GM12891 (cell line): ENCODE measurements at regions not wholly inside any gene's neighbourhood (a gene's known extent, or its start where the extent isn't known, plus 50 kb on each side); places are given as distances from the start of the nearest gene placed in this dataset.

Experiments used
- DNase-seq: peaks from one replicate; pipeline ENCODE4 v3.0.0; 2011; ENCODE audit warnings: low spot score; ENCODE audit not compliant: insufficient read length
- FAIRE-seq: peaks from 2 replicates; lab custom pipeline; 2011; peaks lifted over from hg19 to GRCh38; lab: Jason Lieb, UNC
- PAX5 ChIP-seq: IDR thresholded peaks from 2 replicates; pipeline ENCODE4 v1.6.1; 2011; ENCODE audit warnings: low read length, moderate library complexity, mild to moderate bottlenecking; ENCODE audit not compliant: insufficient read depth, severe bottlenecking
- POLR2A ChIP-seq: IDR thresholded peaks from 2 replicates; pipeline ENCODE4 v1.6.1; 2011; ENCODE audit warnings: low read depth, low read length, control low read depth
- POLR2AphosphoS5 ChIP-seq: IDR thresholded peaks from 2 replicates; pipeline ENCODE4 v1.6.1; 2011; ENCODE audit warnings: low read depth, low read length, control low read depth
- POU2F2 ChIP-seq: IDR thresholded peaks from 2 replicates; pipeline ENCODE4 v1.6.1; 2011; ENCODE audit warnings: low read depth, mild to moderate bottlenecking, control low read depth, low read length, moderate library complexity
- SPI1 ChIP-seq: IDR thresholded peaks from 2 replicates; pipeline ENCODE4 v1.6.1; 2011; ENCODE audit warnings: low read depth, low read length, control low read depth
- TAF1 ChIP-seq: IDR thresholded peaks from 2 replicates; pipeline ENCODE4 v1.6.1; 2011; ENCODE audit warnings: low read depth, low read length, control low read depth

- no peak for FAIRE-seq
- DNase-seq: no peak
- TF ChIP-seq SPI1: no peak
- TF ChIP-seq POU2F2: no peak
- no peak for TF ChIP-seq POLR2AphosphoS5
- TF ChIP-seq POLR2A: no peak
- TF ChIP-seq PAX5: no peak
- TF ChIP-seq TAF1: no peak
Measured at GRCh38 chr7:82757-83155, 109.6 kb upstream of the FAM20C start.

- no peak for DNase-seq
- TF ChIP-seq TAF1: no peak
- no peak for TF ChIP-seq POLR2AphosphoS5
- no peak for TF ChIP-seq PAX5
- TF ChIP-seq POLR2A: no peak
- no peak for TF ChIP-seq POU2F2
- no peak for TF ChIP-seq SPI1
- no peak for FAIRE-seq
Measured at GRCh38 chr7:83441-83840, 108.9 kb upstream of the FAM20C start.

GRCh38 chr7:83861-84632 lies 108.3 kb upstream of the FAM20C start:
- no peak for DNase-seq
- no peak for TF ChIP-seq POU2F2
- TF ChIP-seq PAX5: no peak
- no peak for TF ChIP-seq SPI1
- no peak for TF ChIP-seq TAF1
- TF ChIP-seq POLR2AphosphoS5: no peak
- TF ChIP-seq POLR2A: no peak
- no peak for FAIRE-seq

- no peak for FAIRE-seq
- TF ChIP-seq SPI1 (no peak), POU2F2 (no peak), PAX5 (no peak), POLR2AphosphoS5 (no peak), TAF1 (no peak), POLR2A (no peak)
- DNase-seq: no peak
Measured at GRCh38 chr7:84633-85020, 107.7 kb upstream of the FAM20C start.

- DNase-seq (no peak), FAIRE-seq (peak; percentile 28)
- TF ChIP-seq POLR2AphosphoS5: no peak
- no peak for TF ChIP-seq SPI1
- TF ChIP-seq PAX5: no peak
- TF ChIP-seq TAF1: no peak
- TF ChIP-seq POLR2A: no peak
- no peak for TF ChIP-seq POU2F2
Measured at GRCh38 chr7:85074-85882, 107.1 kb upstream of the FAM20C start.

- FAIRE-seq (no peak), DNase-seq (no peak)
- no peak for TF ChIP-seq POLR2A
- no peak for TF ChIP-seq PAX5
- TF ChIP-seq SPI1: no peak
- no peak for TF ChIP-seq POU2F2
Measured at GRCh38 chr7:85883-86515, 106.4 kb upstream of the FAM20C start.

GRCh38 chr7:86629-87028 lies 105.7 kb upstream of the FAM20C start:
- no peak for DNase-seq
- TF ChIP-seq POU2F2: no peak
- no peak for TF ChIP-seq POLR2A
- TF ChIP-seq POLR2AphosphoS5: no peak
- TF ChIP-seq TAF1: no peak
- no peak for TF ChIP-seq SPI1
- no peak for TF ChIP-seq PAX5
- no peak for FAIRE-seq

- TF ChIP-seq POLR2A: no peak
- DNase-seq (no peak), FAIRE-seq (no peak)
Measured at GRCh38 chr7:87047-87446, 105.3 kb upstream of the FAM20C start.

- TF ChIP-seq POU2F2 (no peak), TAF1 (no peak), POLR2A (no peak), POLR2AphosphoS5 (no peak), SPI1 (no peak), PAX5 (no peak)
- DNase-seq (no peak), FAIRE-seq (no peak)
Measured at GRCh38 chr7:87671-88070, 104.7 kb upstream of the FAM20C start.
